NB4 (cell line): ENCODE measurements at regions not wholly inside any gene's neighbourhood (a gene's known extent, or its start where the extent isn't known, plus 50 kb on each side); places are given as distances from the start of the nearest gene placed in this dataset.

ENCODE experiments used
- CTCF ChIP-seq: IDR thresholded peaks from one replicate; pipeline ENCODE4 v1.5.1; 2012; ENCODE audit warnings: low read depth, low read length
- MAX ChIP-seq: IDR thresholded peaks from 2 replicates; pipeline ENCODE4 v1.6.1; 2011; ENCODE audit warnings: low read depth, low read length

- TF ChIP-seq CTCF (no peak), MAX (no peak)
Measured at GRCh38 chr13:55566334-55566733, 1574.4 kb upstream of the PRR20A start.
